ENCODE measurements at regions not wholly inside any gene's neighbourhood (a gene's known extent, or its start where the extent isn't known, plus 50 kb on each side); places are given as distances from the start of the nearest gene placed in this dataset.

DNA sequence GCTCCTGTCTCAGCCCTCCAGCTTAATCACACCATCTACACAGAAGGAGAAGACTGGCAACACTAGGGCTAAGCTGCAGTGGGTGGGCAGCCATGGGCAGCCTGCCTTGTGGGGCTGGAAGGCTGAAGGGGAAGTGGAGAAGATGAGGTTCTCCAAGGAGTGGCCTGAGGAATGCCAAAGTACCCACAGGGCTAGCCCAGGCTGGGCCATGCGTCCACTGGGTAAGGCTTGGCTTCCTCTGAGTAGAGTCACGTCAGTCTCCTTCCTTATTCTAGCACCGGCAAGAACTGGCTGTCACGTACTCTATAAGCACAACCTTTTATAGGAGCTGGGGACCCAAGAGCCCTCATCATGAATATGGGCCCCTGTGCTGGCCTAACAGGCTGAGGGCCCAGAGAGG is 110.6 kb upstream of the SIRPA start:
- Histone ChIP-seq H3K27me3 (ENCODE audit: control insufficient read depth in 2 of 2, insufficient read depth in 2 of 2, low read length in 2 of 2) (peaks cover 11 to 14% of the 10 kb centered on the region in 2 experiments), H3K27ac (ENCODE audit: insufficient read depth, low read depth, low read length) (no peak overlapping the region), H4K20me1 (replicated peaks; ENCODE audit: control insufficient read depth, extremely low read depth, insufficient read depth, low read length) (no peaks in the 10 kb centered on the region), H3K79me2 (ENCODE audit: control insufficient read depth, insufficient read depth, low read length) (no peaks in the 10 kb centered on the region), H3K4me1 (ENCODE audit: control insufficient read depth, extremely low read depth, insufficient read depth, low read length) (peaks cover 17% of the 10 kb centered on the region), H3K9ac (replicated peaks; ENCODE audit: extremely low read depth, insufficient read depth, low read length) (no peak overlapping the region), H3K9me3 (replicated peaks; ENCODE audit: control insufficient read depth, insufficient read depth, low read length) (no peaks in the 10 kb centered on the region), H3K4me3 (replicated peaks in 1 of 3; ENCODE audit: insufficient read depth in 1 of 3, low read depth in 1 of 3, low read length in 3 of 3) (no peak overlapping the region), H2AFZ (ENCODE audit: low read depth, low read length) (no peak overlapping the region), H3K36me3 (ENCODE audit: control insufficient read depth in 2 of 2, extremely low read depth in 1 of 2, insufficient read depth in 2 of 2, low read length in 2 of 2) (no peaks in the 10 kb centered on the region), H3K4me2 (ENCODE audit: insufficient read depth, low read length) (no peak overlapping the region), H3K9me1 (replicated peaks; ENCODE audit: control insufficient read depth, extremely low read depth, insufficient read depth, low read length) (no peaks in the 10 kb centered on the region)
- FAIRE-seq = no peak
- intact Hi-C loops (cut with micrococcal nuclease) = no loop called here
- no peak for DNase-seq (ENCODE audit: low read depth, low spot score)
- no TSS peak for BruUV-seq (replicated peaks)
- CTCF ChIA-PET = interaction anchor here (1.0 kb wide), 2 partner anchors 17 to 281 kb away, joined by 3 read pairs; no protein-coding TSS in a partner anchor
- TF ChIP-seq EZH2 (IDR thresholded peaks at IDR 0.05; ENCODE audit: borderline replicate concordance, low read depth, low read length, severe bottlenecking) = no peak
- no peak for TF ChIP-seq MYC (IDR thresholded peaks at IDR 0.05; ENCODE audit: low read depth, low read length)
- no peak for TF ChIP-seq POLR2AphosphoS5 (IDR thresholded peaks at IDR 0.05; ENCODE audit: insufficient read depth, low read depth, low read length)
- TF ChIP-seq, protein P1, sequence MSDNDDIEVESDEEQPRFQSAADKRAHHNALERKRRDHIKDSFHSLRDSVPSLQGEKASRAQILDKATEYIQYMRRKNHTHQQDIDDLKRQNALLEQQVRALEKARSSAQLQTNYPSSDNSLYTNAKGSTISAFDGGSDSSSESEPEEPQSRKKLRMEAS (IDR thresholded peaks at IDR 0.05; ENCODE audit: insufficient read depth, insufficient read length) = no peak
- no peak for TF ChIP-seq FOS (IDR thresholded peaks at IDR 0.05; ENCODE audit: borderline replicate concordance, insufficient read depth, low read length)
- no peak for TF ChIP-seq GATA2 (IDR thresholded peaks at IDR 0.05; ENCODE audit: insufficient read depth, insufficient read length, low read depth, low read length)
- TF ChIP-seq, protein P2, sequence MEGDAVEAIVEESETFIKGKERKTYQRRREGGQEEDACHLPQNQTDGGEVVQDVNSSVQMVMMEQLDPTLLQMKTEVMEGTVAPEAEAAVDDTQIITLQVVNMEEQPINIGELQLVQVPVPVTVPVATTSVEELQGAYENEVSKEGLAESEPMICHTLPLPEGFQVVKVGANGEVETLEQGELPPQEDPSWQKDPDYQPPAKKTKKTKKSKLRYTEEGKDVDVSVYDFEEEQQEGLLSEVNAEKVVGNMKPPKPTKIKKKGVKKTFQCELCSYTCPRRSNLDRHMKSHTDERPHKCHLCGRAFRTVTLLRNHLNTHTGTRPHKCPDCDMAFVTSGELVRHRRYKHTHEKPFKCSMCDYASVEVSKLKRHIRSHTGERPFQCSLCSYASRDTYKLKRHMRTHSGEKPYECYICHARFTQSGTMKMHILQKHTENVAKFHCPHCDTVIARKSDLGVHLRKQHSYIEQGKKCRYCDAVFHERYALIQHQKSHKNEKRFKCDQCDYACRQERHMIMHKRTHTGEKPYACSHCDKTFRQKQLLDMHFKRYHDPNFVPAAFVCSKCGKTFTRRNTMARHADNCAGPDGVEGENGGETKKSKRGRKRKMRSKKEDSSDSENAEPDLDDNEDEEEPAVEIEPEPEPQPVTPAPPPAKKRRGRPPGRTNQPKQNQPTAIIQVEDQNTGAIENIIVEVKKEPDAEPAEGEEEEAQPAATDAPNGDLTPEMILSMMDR (IDR thresholded peaks at IDR 0.05; ENCODE audit: extremely low read depth in 1 of 2, insufficient read depth in 1 of 2, low read depth in 1 of 2, low read length in 2 of 2) = no peak
- TF ChIP-seq JUN (IDR thresholded peaks at IDR 0.05; ENCODE audit: borderline replicate concordance, insufficient read depth, insufficient read length, low read depth) = no peak
- no peak for TF ChIP-seq POLR2A (IDR thresholded peaks at IDR 0.05; ENCODE audit: low read depth, low read length)
- dilution Hi-C loops (cut with MboI; ENCODE audit: extremely low pct_ligation_motif_present, low sequenced_read_pairs) = no loop called here
- POLR2A ChIA-PET = no interaction called here

Measured in endothelial cell of umbilical vein (primary cell).